Glutamatergic neuron (in vitro differentiated cells): ENCODE measurements at regions not wholly inside any gene's neighbourhood (a gene's known extent, or its start where the extent isn't known, plus 50 kb on each side); places are given as distances from the start of the nearest gene placed in this dataset.

ENCODE experiments used
- DNase-seq: peaks from one replicate; pipeline ENCODE4 v3.0.0; 2022
- H3K27ac Mint-ChIP-seq: one replicate; pipeline ENCODE4 v1.8.0; 2020; ENCODE audit warnings: mild to moderate bottlenecking, mixed read lengths, inconsistent platforms; ENCODE audit not compliant: unreplicated experiment
- H3K27me3 Mint-ChIP-seq: one replicate; pipeline ENCODE4 v1.8.0; 2020; ENCODE audit warnings: mild to moderate bottlenecking, moderate library complexity, mixed read lengths, inconsistent platforms; ENCODE audit not compliant: unreplicated experiment
- H3K36me3 Mint-ChIP-seq: one replicate; pipeline ENCODE4 v1.8.0; 2020; ENCODE audit warnings: mild to moderate bottlenecking, mixed read lengths, inconsistent platforms; ENCODE audit not compliant: unreplicated experiment
- H3K4me1 Mint-ChIP-seq: one replicate; pipeline ENCODE4 v1.8.0; 2020; ENCODE audit warnings: mild to moderate bottlenecking, low read depth, mixed read lengths, inconsistent platforms; ENCODE audit not compliant: unreplicated experiment
- H3K4me3 Mint-ChIP-seq: one replicate; pipeline ENCODE4 v1.8.0; 2020; ENCODE audit warnings: mild to moderate bottlenecking, mixed read lengths, inconsistent platforms; ENCODE audit not compliant: unreplicated experiment
- H3K9me3 Mint-ChIP-seq: one replicate; pipeline ENCODE4 v1.8.0; 2020; ENCODE audit warnings: mild to moderate bottlenecking, moderate library complexity, mixed read lengths, inconsistent platforms; ENCODE audit not compliant: unreplicated experiment
- TF ChIP-seq, protein P1 (sequence below): fragments of 200-600 bp; sonication (generic); IDR thresholded peaks from one replicate; pipeline ENCODE4 v1.5.0; 2021; ENCODE audit not compliant: partially characterized antibody, unreplicated experiment

DNA sequence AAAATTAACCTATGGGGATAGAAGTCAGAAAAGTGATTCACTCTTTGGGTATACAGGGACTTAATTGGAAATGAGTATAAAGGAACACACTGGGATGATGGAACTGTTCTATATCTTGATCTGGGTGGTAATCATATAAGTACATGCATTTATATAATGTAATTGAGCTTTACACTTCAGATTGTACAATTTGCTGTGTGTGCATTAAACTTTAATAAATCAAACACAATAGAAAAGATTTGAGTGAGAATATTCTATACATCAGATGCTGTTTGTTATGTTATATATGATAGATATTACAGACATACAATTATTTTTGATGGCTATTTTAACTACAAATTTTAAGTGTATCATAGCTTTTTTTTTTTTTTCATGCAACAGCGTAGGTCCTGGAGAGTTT lies 860.2 kb upstream of the ARPP21 start:
- Mint-ChIP-seq H3K36me3 (no peaks in the 10 kb centered on the region), H3K27me3 (no peaks in the 10 kb centered on the region), H3K4me3 (no peak overlapping the region), H3K4me1 (peaks cover 34% of the 10 kb centered on the region), H3K27ac (no peak overlapping the region), H3K9me3 (peaks cover 2% of the 10 kb centered on the region)
- TF ChIP-seq, protein P1, sequence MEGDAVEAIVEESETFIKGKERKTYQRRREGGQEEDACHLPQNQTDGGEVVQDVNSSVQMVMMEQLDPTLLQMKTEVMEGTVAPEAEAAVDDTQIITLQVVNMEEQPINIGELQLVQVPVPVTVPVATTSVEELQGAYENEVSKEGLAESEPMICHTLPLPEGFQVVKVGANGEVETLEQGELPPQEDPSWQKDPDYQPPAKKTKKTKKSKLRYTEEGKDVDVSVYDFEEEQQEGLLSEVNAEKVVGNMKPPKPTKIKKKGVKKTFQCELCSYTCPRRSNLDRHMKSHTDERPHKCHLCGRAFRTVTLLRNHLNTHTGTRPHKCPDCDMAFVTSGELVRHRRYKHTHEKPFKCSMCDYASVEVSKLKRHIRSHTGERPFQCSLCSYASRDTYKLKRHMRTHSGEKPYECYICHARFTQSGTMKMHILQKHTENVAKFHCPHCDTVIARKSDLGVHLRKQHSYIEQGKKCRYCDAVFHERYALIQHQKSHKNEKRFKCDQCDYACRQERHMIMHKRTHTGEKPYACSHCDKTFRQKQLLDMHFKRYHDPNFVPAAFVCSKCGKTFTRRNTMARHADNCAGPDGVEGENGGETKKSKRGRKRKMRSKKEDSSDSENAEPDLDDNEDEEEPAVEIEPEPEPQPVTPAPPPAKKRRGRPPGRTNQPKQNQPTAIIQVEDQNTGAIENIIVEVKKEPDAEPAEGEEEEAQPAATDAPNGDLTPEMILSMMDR = no peak
- no peak for DNase-seq

DNA sequence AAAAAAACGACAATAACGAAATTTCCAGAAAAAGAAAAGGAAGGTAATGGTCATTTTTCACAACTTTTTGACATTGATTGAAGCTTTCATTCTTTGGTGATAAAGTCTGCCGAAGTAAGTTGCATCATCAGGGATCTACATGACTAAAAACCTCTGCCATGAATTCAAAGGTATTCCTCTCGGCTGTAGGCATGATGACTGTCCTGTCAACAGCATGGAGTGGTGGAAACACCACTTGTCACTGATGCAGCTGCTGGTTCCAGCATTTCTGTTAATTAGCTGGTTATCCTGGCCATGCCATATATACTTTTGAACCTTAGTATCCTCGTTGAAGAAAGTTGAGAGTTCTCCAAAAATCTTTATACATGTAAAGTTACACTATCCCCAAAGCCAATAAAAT lies 859.0 kb upstream of the ARPP21 start:
- H3K27me3 Mint-ChIP-seq = no peaks in the 10 kb centered on the region
- H3K4me1 Mint-ChIP-seq = peaks cover 36% of the 10 kb centered on the region
- H3K9me3 Mint-ChIP-seq = peaks cover 2% of the 10 kb centered on the region
- no peak for DNase-seq
- TF ChIP-seq, protein P1 = no peak
- H3K27ac Mint-ChIP-seq = no peak overlapping the region
- H3K4me3 Mint-ChIP-seq = no peak overlapping the region
- no peaks in the 10 kb centered on the region for H3K36me3 Mint-ChIP-seq

DNA sequence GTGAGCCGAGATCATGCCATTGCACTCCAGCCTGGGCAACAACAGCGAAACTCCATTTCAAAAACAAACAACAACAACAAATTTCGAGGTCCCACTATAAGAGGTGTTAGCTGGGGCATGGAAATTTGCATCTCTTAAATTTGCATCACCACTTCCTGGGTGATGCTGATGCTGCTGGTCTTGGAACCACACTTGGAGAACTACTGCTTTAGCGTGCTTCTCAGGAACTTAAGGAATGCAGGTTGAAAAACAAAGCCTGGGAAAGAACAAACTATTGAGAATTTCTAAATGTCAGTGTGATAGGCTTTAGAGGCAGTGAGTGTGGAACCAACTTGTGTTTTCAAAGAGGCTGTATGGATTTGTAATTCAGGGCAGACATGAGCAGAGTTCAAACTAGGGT lies 858.4 kb upstream of the ARPP21 start:
- no peaks in the 10 kb centered on the region for H3K36me3 Mint-ChIP-seq
- peaks cover 33% of the 10 kb centered on the region for H3K4me1 Mint-ChIP-seq
- no peak for DNase-seq
- TF ChIP-seq, protein P1 = no peak
- no peak overlapping the region for H3K4me3 Mint-ChIP-seq
- H3K9me3 Mint-ChIP-seq = peaks cover 2% of the 10 kb centered on the region
- H3K27me3 Mint-ChIP-seq = no peaks in the 10 kb centered on the region
- H3K27ac Mint-ChIP-seq = peak overlapping the region; percentile 90

DNA sequence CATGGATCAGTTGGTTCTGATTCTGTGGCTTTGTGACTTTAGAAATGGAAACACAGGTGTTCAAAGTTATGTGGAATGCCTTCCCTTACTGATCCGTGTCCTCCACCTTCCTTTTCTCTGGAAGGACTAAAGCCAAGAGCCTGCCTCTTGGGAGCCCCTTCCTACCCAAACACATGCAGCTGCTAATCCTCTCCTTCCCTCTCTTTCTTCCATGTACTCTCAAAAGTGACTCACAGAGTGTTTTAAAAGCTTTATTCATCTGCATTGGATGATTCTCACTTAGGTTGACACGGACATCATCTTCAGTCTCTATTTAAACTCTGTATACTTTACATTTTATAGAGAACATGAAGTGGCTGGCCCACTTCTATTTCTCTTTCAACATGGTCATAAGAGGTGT lies 856.5 kb upstream of the ARPP21 start:
- Mint-ChIP-seq H3K9me3 (peaks cover 2% of the 10 kb centered on the region), H3K27me3 (no peaks in the 10 kb centered on the region), H3K4me1 (peaks cover 24% of the 10 kb centered on the region), H3K4me3 (peak overlapping the region; percentile 21), H3K36me3 (no peaks in the 10 kb centered on the region), H3K27ac (peak overlapping the region; percentile 82)
- DNase-seq = no peak
- TF ChIP-seq, protein P1 = no peak

DNA sequence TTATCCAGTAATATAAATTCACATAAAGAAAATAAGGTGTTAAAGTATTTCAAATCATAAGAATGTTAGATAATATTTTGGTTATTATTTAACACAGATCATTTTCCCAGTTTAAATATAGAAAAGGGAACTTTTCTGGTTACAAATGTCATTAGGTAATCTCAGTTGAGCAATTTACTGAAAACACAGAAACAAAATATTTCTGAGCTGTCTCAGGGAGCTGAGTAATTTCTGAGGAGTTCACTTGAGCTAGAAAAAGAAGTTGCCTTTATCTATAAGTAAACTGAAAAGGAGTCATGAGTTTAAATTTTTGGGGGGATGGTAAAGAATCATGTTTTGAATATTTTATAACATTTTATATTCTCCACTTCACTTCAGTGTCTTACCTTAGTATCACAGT lies 855.4 kb upstream of the ARPP21 start:
- H3K4me1 Mint-ChIP-seq = peaks cover 24% of the 10 kb centered on the region
- H3K27me3 Mint-ChIP-seq = no peaks in the 10 kb centered on the region
- peak overlapping the region; percentile 59 for H3K27ac Mint-ChIP-seq

More for the DNA sequence above, 855.4 kb upstream of the ARPP21 start:
- TF ChIP-seq, protein P1 = no peak
- no peak for DNase-seq
- peaks cover 2% of the 10 kb centered on the region for H3K9me3 Mint-ChIP-seq
- no peaks in the 10 kb centered on the region for H3K36me3 Mint-ChIP-seq
- H3K4me3 Mint-ChIP-seq = no peak overlapping the region
